Epidermal melanocyte (primary cell): ENCODE measurements at regions not wholly inside any gene's neighbourhood (a gene's known extent, or its start where the extent isn't known, plus 50 kb on each side); places are given as distances from the start of the nearest gene placed in this dataset.

Experiments used
- DNase-seq: peaks from one replicate; pipeline ENCODE4 v3.0.0; 2011; ENCODE audit warnings: low spot score; ENCODE audit not compliant: insufficient read length

- no peak for DNase-seq
Measured at GRCh38 chr5:93320920-93321445, 260.0 kb downstream of the NR2F1-AS1 start.

- no peak for DNase-seq
Measured at GRCh38 chr5:93313672-93314071, 267.3 kb downstream of the NR2F1-AS1 start.

GRCh38 chr5:93311881-93312280 lies 269.1 kb downstream of the NR2F1-AS1 start:
- no peak for DNase-seq

- DNase-seq, result no peak
Measured at GRCh38 chr5:93307557-93307956, 273.5 kb downstream of the NR2F1-AS1 start.

- no peak for DNase-seq
Measured at GRCh38 chr5:93305984-93306383, 275.0 kb downstream of the NR2F1-AS1 start.

- DNase-seq, result no peak
Measured at GRCh38 chr5:93304456-93305250, 276.4 kb downstream of the NR2F1-AS1 start.

GRCh38 chr5:93303291-93303691 lies 277.7 kb downstream of the NR2F1-AS1 start:
- no peak for DNase-seq

GRCh38 chr5:93302711-93303110 lies 278.3 kb downstream of the NR2F1-AS1 start:
- no peak for DNase-seq

- no peak for DNase-seq
Measured at GRCh38 chr5:93300945-93301344, 280.1 kb downstream of the NR2F1-AS1 start.

- no peak for DNase-seq
Measured at GRCh38 chr5:93300309-93300923, 280.6 kb downstream of the NR2F1-AS1 start.

- DNase-seq, result no peak
Measured at GRCh38 chr5:93299681-93300308, 281.2 kb downstream of the NR2F1-AS1 start.

- no peak for DNase-seq
Measured at GRCh38 chr5:93297116-93297515, 283.9 kb downstream of the NR2F1-AS1 start.

GRCh38 chr5:93296338-93296737 lies 284.7 kb downstream of the NR2F1-AS1 start:
- DNase-seq, result no peak

GRCh38 chr5:93294996-93295395 lies 286.0 kb downstream of the NR2F1-AS1 start:
- no peak for DNase-seq

GRCh38 chr5:93294199-93294598 lies 286.8 kb downstream of the NR2F1-AS1 start:
- no peak for DNase-seq

GRCh38 chr5:93289942-93290341 lies 291.1 kb downstream of the NR2F1-AS1 start:
- DNase-seq, result no peak

- DNase-seq, result no peak
Measured at GRCh38 chr5:93285461-93285860, 295.6 kb downstream of the NR2F1-AS1 start.

GRCh38 chr5:93281980-93282772 lies 298.8 kb downstream of the NR2F1-AS1 start:
- DNase-seq, result no peak

- no peak for DNase-seq
Measured at GRCh38 chr5:93280518-93280917, 300.5 kb downstream of the NR2F1-AS1 start.

GRCh38 chr5:93279296-93279963 lies 301.6 kb downstream of the NR2F1-AS1 start:
- DNase-seq, result no peak

GRCh38 chr5:93278896-93279295 lies 302.1 kb downstream of the NR2F1-AS1 start:
- DNase-seq, result no peak
